ENCODE measurements at regions not wholly inside any gene's neighbourhood (a gene's known extent, or its start where the extent isn't known, plus 50 kb on each side); places are given as distances from the start of the nearest gene placed in this dataset.

DNA sequence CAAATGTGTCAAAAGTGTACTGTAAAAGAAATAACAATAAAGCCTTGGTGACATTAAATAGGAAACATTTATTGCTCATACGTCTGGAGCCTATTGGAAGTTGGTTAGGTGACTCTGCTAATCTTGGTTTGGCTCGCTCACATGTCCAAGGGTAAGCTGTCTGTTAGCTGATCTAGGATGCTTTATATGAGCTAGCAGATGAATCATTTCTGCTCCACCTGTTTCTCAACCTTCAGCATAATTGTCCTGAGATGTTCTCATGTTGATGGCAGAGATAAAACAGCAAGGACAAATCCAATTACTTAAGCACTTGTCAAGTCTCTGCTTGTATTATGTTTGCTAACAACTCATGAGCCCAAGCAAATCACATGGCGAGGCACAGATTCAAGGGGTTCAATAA lies 56.0 kb upstream of the CD53 start:
- DNase-seq (ENCODE audit: low read depth), result no peak

DNA sequence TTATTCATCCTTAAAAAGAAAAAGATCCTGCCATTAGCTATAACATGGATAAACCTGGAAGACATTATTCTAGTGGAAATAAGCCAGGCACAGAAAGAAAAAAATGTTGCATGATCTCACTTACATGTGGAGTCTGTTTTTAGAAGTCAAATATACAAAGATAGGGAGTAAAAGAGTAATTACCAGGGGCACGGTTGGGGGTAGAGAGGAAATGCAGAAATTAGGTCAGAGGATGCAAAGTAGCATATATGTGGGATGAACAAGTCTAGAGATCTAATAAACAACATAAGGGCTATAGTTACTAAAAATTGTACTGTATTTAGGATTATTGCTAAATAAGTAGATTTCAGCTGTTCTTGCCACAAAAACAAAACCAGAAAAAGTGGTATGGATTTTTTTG lies 61.4 kb upstream of the CD53 start:
- no peak for DNase-seq (ENCODE audit: low read depth)

GRCh38 chr1:110800079-110800478 lies 72.9 kb upstream of the CD53 start:
- no peak for DNase-seq (ENCODE audit: low read depth)

GRCh38 chr1:110798691-110799256 lies 74.2 kb upstream of the CD53 start:
- DNase-seq (ENCODE audit: low read depth), result no peak

DNA sequence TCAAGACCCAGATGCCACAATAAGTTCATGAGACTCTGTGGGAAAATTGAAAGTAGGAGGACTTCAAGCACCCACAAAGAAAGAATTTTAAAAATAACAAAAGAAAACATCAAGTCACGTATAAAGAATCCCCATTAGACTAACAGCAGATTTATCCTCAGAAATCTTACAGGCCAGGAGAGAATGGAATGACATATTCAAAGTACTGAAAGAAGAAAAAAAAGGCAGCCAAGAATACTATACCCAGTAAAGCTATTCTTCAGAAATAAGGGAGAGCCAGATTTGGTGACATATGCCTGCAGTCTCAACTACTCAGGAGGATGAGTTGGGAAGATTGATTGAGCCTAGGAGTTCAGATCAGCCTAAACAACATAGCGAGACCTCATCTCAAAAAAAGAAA lies 84.3 kb upstream of the CD53 start:
- DNase-seq (ENCODE audit: low read depth), result no peak

GRCh38 chr1:110787328-110788071 lies 85.4 kb upstream of the CD53 start:
- no peak for DNase-seq (ENCODE audit: low read depth)

- no peak for DNase-seq (ENCODE audit: low read depth)
These were observed 86.1 kb upstream of the CD53 start for GRCh38 chr1:110786802-110787327.

DNA sequence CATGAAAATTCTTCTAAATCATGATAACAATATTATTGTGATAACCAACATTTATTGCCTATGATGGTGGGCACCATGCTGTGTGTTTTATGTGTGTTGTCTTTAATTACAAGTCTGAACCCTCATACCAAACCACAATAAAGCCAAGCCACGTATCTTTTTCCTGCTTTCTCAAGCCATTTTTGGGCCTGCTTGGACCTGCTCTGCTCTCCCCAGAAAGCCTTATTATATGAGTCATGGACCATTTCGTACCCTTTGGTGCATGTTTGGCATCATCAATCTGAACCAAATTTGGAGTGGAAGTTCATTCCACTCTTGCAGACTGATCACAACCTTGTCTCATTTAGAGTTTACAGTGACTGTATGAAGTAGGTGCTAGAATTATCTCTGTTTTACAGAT lies 87.3 kb upstream of the CD53 start:
- DNase-seq (ENCODE audit: low read depth), result no peak

GRCh38 chr1:110785055-110785454 lies 87.9 kb upstream of the CD53 start:
- no peak for DNase-seq (ENCODE audit: low read depth)

- DNase-seq (ENCODE audit: low read depth), result peak; percentile 45
These were observed 89.5 kb upstream of the CD53 start for GRCh38 chr1:110783292-110783918.

DNA sequence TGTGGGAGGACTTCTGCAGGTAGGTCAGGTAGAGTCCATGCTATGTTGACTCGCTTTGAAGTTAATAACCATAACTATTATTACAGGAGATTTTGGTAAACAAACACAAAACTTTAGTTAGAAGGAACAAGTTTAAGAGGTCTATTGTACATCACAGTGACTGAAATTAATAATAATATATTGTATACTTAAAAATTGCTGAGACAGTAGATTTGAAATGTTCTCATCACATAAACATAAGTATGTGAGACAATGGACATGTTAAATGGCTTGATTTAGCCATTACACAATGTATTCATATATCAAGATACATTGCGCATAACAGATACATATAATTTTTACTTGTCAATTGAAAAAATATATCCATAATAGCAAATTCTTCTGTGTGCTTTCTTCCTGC lies 91.4 kb upstream of the CD53 start:
- no peak for DNase-seq (ENCODE audit: low read depth)

DNA sequence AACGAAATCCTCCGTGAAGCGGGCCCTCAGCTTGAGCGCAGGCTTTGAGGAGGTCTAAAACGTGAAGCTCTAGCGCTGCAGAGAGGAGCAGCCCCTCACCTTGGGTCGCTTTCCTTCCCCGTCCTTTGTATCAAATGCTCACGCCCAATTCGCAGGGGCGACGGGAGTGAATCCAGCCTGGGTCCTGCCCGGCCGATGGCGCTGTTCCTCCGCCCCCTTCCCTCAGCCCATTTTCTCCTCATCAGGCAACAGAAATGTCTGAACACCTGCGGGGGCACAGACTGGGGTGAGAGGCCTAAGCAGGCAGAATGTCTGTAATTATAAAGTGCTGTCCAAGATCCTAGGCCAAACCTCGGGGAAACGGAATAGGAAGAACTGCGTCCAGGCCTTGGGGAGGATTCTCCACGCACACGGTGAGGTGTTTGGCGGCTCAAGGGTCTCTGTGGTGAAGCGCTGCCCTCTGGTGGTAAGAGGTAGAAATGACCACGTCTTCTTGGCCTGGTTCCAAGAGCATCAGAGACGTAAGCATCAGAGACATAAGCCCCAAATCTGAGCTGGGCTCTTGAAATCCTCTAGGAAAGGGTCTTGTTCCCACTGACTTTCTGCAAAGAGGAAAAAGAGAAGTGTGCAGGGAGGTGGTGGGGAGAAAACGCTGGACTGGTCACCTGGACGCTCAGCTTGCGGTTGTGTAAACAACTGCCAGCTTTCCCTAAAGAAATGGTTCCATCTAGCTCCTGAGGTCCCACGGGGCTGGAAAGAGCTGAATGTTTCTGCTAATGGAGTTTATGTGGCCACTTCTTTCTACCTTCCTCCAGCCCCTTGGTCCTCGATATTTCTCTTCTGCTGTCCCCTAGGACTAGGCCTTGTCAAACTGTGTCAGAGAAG lies 92.1 kb upstream of the CD53 start:
- DNase-seq (ENCODE audit: low read depth), result peak; percentile 63

- no peak for DNase-seq (ENCODE audit: low read depth)
These were observed 93.3 kb upstream of the CD53 start for GRCh38 chr1:110779636-110780035.

GRCh38 chr1:110778821-110779220 lies 94.1 kb upstream of the CD53 start:
- DNase-seq (ENCODE audit: low read depth), result no peak

DNA sequence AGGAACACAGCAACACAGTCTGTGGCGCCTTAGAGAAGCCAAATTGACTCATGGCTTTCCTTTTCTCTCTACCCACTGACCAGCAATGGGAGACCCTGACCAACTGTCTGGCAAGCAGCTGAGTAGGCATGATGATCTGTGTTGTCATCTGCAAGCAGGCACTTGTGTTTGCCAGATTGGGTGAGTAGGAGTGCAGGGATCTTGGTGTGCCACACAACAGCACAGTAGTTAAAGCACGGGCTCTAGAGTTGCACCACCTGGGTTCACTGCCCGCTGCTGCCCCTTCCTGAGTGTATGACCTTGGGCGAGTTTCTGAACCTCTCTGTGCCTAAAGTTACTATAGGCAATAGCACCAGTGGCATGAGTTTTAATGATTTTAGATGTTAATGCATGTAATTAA lies 95.7 kb upstream of the CD53 start:
- no peak for DNase-seq (ENCODE audit: low read depth)

- DNase-seq (ENCODE audit: low read depth), result no peak
These were observed 98.5 kb upstream of the CD53 start for GRCh38 chr1:110774398-110774797.

GRCh38 chr1:110773813-110774212 lies 99.1 kb upstream of the KCNA3 start:
- DNase-seq (ENCODE audit: low read depth), result no peak

DNA sequence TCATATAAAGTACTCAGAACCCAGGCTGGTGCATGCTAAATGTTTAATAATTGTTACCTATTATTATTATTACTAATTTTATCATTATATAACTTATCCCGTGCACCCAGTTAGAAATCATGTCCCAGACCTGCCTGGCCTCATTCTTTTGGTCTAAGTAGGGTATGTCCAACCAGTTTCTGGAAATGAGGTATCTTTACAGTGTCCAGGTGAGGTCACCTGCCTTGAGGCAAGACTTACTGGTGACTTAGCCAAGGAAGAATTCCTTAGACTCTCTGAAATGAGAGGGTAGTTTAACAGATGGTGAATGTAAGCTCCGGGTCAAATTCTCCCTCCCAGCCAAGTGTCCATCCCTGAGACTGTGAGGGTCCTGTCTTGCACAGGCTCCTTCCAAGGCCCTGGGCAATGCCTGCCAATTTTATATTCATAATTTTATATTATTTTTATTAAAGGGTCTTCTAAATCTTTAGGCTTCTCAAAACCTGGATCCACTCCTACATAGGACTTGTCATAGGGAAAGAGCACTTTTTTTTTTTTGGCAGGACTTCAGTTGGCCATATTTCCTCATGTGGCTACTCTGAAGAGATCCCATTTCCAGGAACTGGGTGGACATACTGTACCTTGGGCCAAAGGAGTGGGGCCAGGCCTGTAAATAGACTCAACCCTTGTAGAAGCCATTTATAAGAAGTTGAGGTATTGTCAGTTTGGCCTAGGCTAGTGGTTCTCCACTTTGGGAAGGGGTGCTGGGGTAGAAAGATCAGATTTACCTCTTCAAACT lies 96.7 kb upstream of the KCNA3 start:
- no peak for DNase-seq (ENCODE audit: low read depth)

DNA sequence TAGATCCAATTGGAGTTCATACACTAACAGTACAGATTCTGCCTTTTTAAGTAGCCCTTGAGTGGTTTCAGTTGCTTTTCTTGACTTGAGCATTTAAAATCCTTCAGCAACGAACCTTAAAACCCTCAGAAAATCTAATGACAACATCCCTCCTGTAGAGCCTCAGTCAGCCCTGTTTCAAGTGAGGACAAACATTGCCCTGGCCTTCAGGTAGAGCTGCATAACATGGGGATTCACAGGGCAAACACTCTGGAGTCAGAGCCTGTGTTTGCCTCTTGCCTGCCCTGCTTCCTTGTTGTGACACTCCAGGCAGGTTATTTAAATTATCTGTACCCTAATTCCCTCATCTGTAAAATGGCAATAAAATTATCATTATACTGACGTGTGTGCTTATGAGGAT lies 96.1 kb upstream of the KCNA3 start:
- DNase-seq (ENCODE audit: low read depth), result no peak

GRCh38 chr1:110768605-110769004 lies 93.9 kb upstream of the KCNA3 start:
- DNase-seq (ENCODE audit: low read depth), result no peak

- no peak for DNase-seq (ENCODE audit: low read depth)
These were observed 91.6 kb upstream of the KCNA3 start for GRCh38 chr1:110766336-110766647.

Measured in iris pigment epithelial cell (primary cell).